ENCODE measurements at regions not wholly inside any gene's neighbourhood (a gene's known extent, or its start where the extent isn't known, plus 50 kb on each side); places are given as distances from the start of the nearest gene placed in this dataset.
"Not testable (repeated sequence)": the region's sequence is repeated elsewhere in the genome, so short reads cannot be mapped to it uniquely, and the experiment has no call there.

GRCh38 chr2:180553094-180553715, 427.2 kb upstream of the UBE2E3 start:
- no peak overlapping the region for H3K4me3 Mint-ChIP-seq
- H3K36me3 Mint-ChIP-seq = no peaks in the 10 kb centered on the region
- H3K27me3 Mint-ChIP-seq = peaks cover 3 to 18% (median 12%) of the 10 kb centered on the region in 5 donors
- H3K4me1 Mint-ChIP-seq = no peaks in the 10 kb centered on the region
- Histone ChIP-seq H3K27ac (ENCODE audit: low read depth, low read length) (no peak overlapping the region), H3K4me3 (ENCODE audit: low read length) (no peak overlapping the region), H3K27me3 (ENCODE audit: control insufficient read depth in 2 of 2, insufficient read depth in 2 of 2, low read length in 2 of 2) (no peaks in the 10 kb centered on the region), H3K36me3 (ENCODE audit: control insufficient read depth in 2 of 3, insufficient read depth in 3 of 3, low read length in 3 of 3) (no peaks in the 10 kb centered on the region), H3K4me1 (ENCODE audit: control insufficient read depth in 2 of 2, insufficient read depth in 2 of 2, low read length in 2 of 2) (no peaks in the 10 kb centered on the region), H3K9me3 (ENCODE audit: control insufficient read depth in 2 of 3, low read length in 3 of 3) (no peaks in the 10 kb centered on the region)
- DNase-seq = no peak
- H3K9me3 Mint-ChIP-seq = peaks cover 0 to 5% (median 0%) of the 10 kb centered on the region in 11 donors
- no peak overlapping the region for H3K27ac Mint-ChIP-seq
- no peak for ATAC-seq
- ChIA-PET CTCF (no interaction called here), POLR2A (no interaction called here)
- intact Hi-C loops (cut with micrococcal nuclease) = no loop called here

GRCh38 chr2:180542511-180542910, 437.9 kb upstream of the UBE2E3 start:
- Mint-ChIP-seq H3K4me1 (no peaks in the 10 kb centered on the region), H3K4me3 (no peak overlapping the region), H3K27ac (no peak overlapping the region), H3K27me3 (peaks cover 0 to 8% (median 5%) of the 10 kb centered on the region in 5 donors), H3K36me3 (no peaks in the 10 kb centered on the region), H3K9me3 (peaks cover 0 to 6% (median 0%) of the 10 kb centered on the region in 11 donors)
- intact Hi-C loops (cut with micrococcal nuclease) = no loop called here
- no peak overlapping the region for H3K27ac ChIP-seq (ENCODE audit: low read depth, low read length)
- no peak overlapping the region for H3K4me3 ChIP-seq (ENCODE audit: low read length)
- POLR2A ChIA-PET = no interaction called here
- ATAC-seq (no peak), DNase-seq (no peak)
- H3K27me3 ChIP-seq (ENCODE audit: control insufficient read depth in 2 of 2, insufficient read depth in 2 of 2, low read length in 2 of 2) = no peaks in the 10 kb centered on the region
- H3K9me3 ChIP-seq (ENCODE audit: control insufficient read depth in 2 of 3, low read length in 3 of 3) = no peaks in the 10 kb centered on the region
- CTCF ChIA-PET = no interaction called here
- H3K36me3 ChIP-seq (ENCODE audit: control insufficient read depth in 2 of 3, insufficient read depth in 3 of 3, low read length in 3 of 3) = no peaks in the 10 kb centered on the region
- no peaks in the 10 kb centered on the region for H3K4me1 ChIP-seq (ENCODE audit: control insufficient read depth in 2 of 2, insufficient read depth in 2 of 2, low read length in 2 of 2)

- no peaks in the 10 kb centered on the region for H3K4me1 ChIP-seq (ENCODE audit: control insufficient read depth in 2 of 2, insufficient read depth in 2 of 2, low read length in 2 of 2)
- Mint-ChIP-seq H3K36me3 (no peaks in the 10 kb centered on the region), H3K27me3 (peaks cover 0 to 7% (median 4%) of the 10 kb centered on the region in 5 donors), H3K4me1 (no peaks in the 10 kb centered on the region), H3K4me3 (no peak overlapping the region), H3K27ac (no peak overlapping the region), H3K9me3 (peaks cover 0 to 6% (median 0%) of the 10 kb centered on the region in 11 donors)
- no peaks in the 10 kb centered on the region for H3K9me3 ChIP-seq (ENCODE audit: control insufficient read depth in 2 of 3, low read length in 3 of 3)
- H3K27me3 ChIP-seq (ENCODE audit: control insufficient read depth in 2 of 2, insufficient read depth in 2 of 2, low read length in 2 of 2) = no peaks in the 10 kb centered on the region
- H3K4me3 ChIP-seq (ENCODE audit: low read length) = no peak overlapping the region
- ATAC-seq (no peak), DNase-seq (no peak)
- intact Hi-C loops (cut with micrococcal nuclease) = no loop called here
- POLR2A ChIA-PET = no interaction called here
- H3K36me3 ChIP-seq (ENCODE audit: control insufficient read depth in 2 of 3, insufficient read depth in 3 of 3, low read length in 3 of 3) = no peaks in the 10 kb centered on the region
- CTCF ChIA-PET = no interaction called here
- H3K27ac ChIP-seq (ENCODE audit: low read depth, low read length) = no peak overlapping the region
These were observed 439.6 kb upstream of the UBE2E3 start for GRCh38 chr2:180540761-180541160.

GRCh38 chr2:180539541-180539940, 440.9 kb upstream of the UBE2E3 start:
- ATAC-seq (peak; percentile 66), DNase-seq (no peak)
- no peaks in the 10 kb centered on the region for H3K36me3 Mint-ChIP-seq
- H3K9me3 ChIP-seq (ENCODE audit: control insufficient read depth in 2 of 3, low read length in 3 of 3) = no peaks in the 10 kb centered on the region
- no peak overlapping the region for H3K4me3 Mint-ChIP-seq
- H3K27ac Mint-ChIP-seq = no peak overlapping the region
- H3K27me3 Mint-ChIP-seq = peaks cover 0 to 7% (median 0%) of the 10 kb centered on the region in 5 donors
- ChIA-PET POLR2A (interaction anchor here (0.7 kb wide), 1 partner anchor 17 kb away, joined by 3 read pairs; no protein-coding TSS in a partner anchor), CTCF (no interaction called here)
- intact Hi-C loops (cut with micrococcal nuclease) = no loop called here
- peaks cover 0 to 6% (median 0%) of the 10 kb centered on the region in 11 donors for H3K9me3 Mint-ChIP-seq
- no peaks in the 10 kb centered on the region for H3K4me1 Mint-ChIP-seq
- no peak overlapping the region for H3K27ac ChIP-seq (ENCODE audit: low read depth, low read length)
- H3K27me3 ChIP-seq (ENCODE audit: control insufficient read depth in 2 of 2, insufficient read depth in 2 of 2, low read length in 2 of 2) = no peaks in the 10 kb centered on the region
- H3K36me3 ChIP-seq (ENCODE audit: control insufficient read depth in 2 of 3, insufficient read depth in 3 of 3, low read length in 3 of 3) = no peaks in the 10 kb centered on the region
- no peaks in the 10 kb centered on the region for H3K4me1 ChIP-seq (ENCODE audit: control insufficient read depth in 2 of 2, insufficient read depth in 2 of 2, low read length in 2 of 2)
- no peak overlapping the region for H3K4me3 ChIP-seq (ENCODE audit: low read length)

- Mint-ChIP-seq H3K4me1 (no peaks in the 10 kb centered on the region), H3K36me3 (no peaks in the 10 kb centered on the region), H3K4me3 (no peak overlapping the region), H3K27me3 (peaks cover 0 to 5% (median 0%) of the 10 kb centered on the region in 5 donors), H3K9me3 (peaks cover 0 to 5% (median 0%) of the 10 kb centered on the region in 11 donors), H3K27ac (no peak overlapping the region)
- POLR2A ChIA-PET = no interaction called here
- Histone ChIP-seq H3K36me3 (ENCODE audit: control insufficient read depth in 2 of 3, insufficient read depth in 3 of 3, low read length in 3 of 3) (no peaks in the 10 kb centered on the region), H3K9me3 (ENCODE audit: control insufficient read depth in 2 of 3, low read length in 3 of 3) (no peaks in the 10 kb centered on the region), H3K27ac (ENCODE audit: low read depth, low read length) (no peak overlapping the region), H3K4me3 (ENCODE audit: low read length) (no peak overlapping the region), H3K27me3 (ENCODE audit: control insufficient read depth in 2 of 2, insufficient read depth in 2 of 2, low read length in 2 of 2) (no peaks in the 10 kb centered on the region), H3K4me1 (ENCODE audit: control insufficient read depth in 2 of 2, insufficient read depth in 2 of 2, low read length in 2 of 2) (no peaks in the 10 kb centered on the region)
- intact Hi-C loops (cut with micrococcal nuclease) = no loop called here
- CTCF ChIA-PET = no interaction called here
- DNase-seq (no peak), ATAC-seq (no peak)
These were observed 445.1 kb upstream of the UBE2E3 start for GRCh38 chr2:180535289-180535688.

- H3K27ac ChIP-seq (ENCODE audit: low read depth, low read length); POLR2A ChIA-PET; CTCF ChIA-PET; H3K27me3 Mint-ChIP-seq; DNase-seq; H3K4me1 ChIP-seq (ENCODE audit: control insufficient read depth in 2 of 2, insufficient read depth in 2 of 2, low read length in 2 of 2); ATAC-seq; intact Hi-C loops (cut with micrococcal nuclease); H3K36me3 Mint-ChIP-seq; H3K9me3 ChIP-seq (ENCODE audit: control insufficient read depth in 2 of 3, low read length in 3 of 3); H3K4me3 Mint-ChIP-seq; H3K27me3 ChIP-seq (ENCODE audit: control insufficient read depth in 2 of 2, insufficient read depth in 2 of 2, low read length in 2 of 2); H3K36me3 ChIP-seq (ENCODE audit: control insufficient read depth in 2 of 3, insufficient read depth in 3 of 3, low read length in 3 of 3); H3K9me3 Mint-ChIP-seq; H3K27ac Mint-ChIP-seq; H3K4me1 Mint-ChIP-seq; H3K4me3 ChIP-seq (ENCODE audit: low read length): not testable (repeated sequence)
These were observed 448.6 kb upstream of the UBE2E3 start for GRCh38 chr2:180531787-180532186.

GRCh38 chr2:180524499-180524898, 455.9 kb upstream of the UBE2E3 start:
- no peaks in the 10 kb centered on the region for H3K36me3 Mint-ChIP-seq
- H3K27ac Mint-ChIP-seq = no peak overlapping the region
- no peaks in the 10 kb centered on the region for H3K4me1 Mint-ChIP-seq
- ATAC-seq (no peak), DNase-seq (no peak)
- intact Hi-C loops (cut with micrococcal nuclease) = no loop called here
- no peaks in the 10 kb centered on the region for H3K4me1 ChIP-seq (ENCODE audit: control insufficient read depth in 2 of 2, insufficient read depth in 2 of 2, low read length in 2 of 2)
- CTCF ChIA-PET = interaction anchor here (0.7 kb wide), 1 partner anchor 456 kb away, joined by 3 read pairs; the partner anchor contains the start of gene UBE2E3
- POLR2A ChIA-PET = no interaction called here
- no peaks in the 10 kb centered on the region for H3K27me3 ChIP-seq (ENCODE audit: control insufficient read depth in 2 of 2, insufficient read depth in 2 of 2, low read length in 2 of 2)
- peaks cover 0 to 8% (median 2%) of the 10 kb centered on the region in 11 donors for H3K9me3 Mint-ChIP-seq
- peaks cover 0 to 9% (median 0%) of the 10 kb centered on the region in 5 donors for H3K27me3 Mint-ChIP-seq
- no peak overlapping the region for H3K4me3 Mint-ChIP-seq
- H3K36me3 ChIP-seq (ENCODE audit: control insufficient read depth in 2 of 3, insufficient read depth in 3 of 3, low read length in 3 of 3) = no peaks in the 10 kb centered on the region
- no peak overlapping the region for H3K27ac ChIP-seq (ENCODE audit: low read depth, low read length)
- H3K9me3 ChIP-seq (ENCODE audit: control insufficient read depth in 2 of 3, low read length in 3 of 3) = no peaks in the 10 kb centered on the region
- H3K4me3 ChIP-seq (ENCODE audit: low read length) = no peak overlapping the region

All from naive thymus-derived CD4-positive, alpha-beta T cell (primary cell).